ENCODE measurements at regions not wholly inside any gene's neighbourhood (a gene's known extent, or its start where the extent isn't known, plus 50 kb on each side); places are given as distances from the start of the nearest gene placed in this dataset.

- no peak for TF ChIP-seq SIRT6 (IDR thresholded peaks at IDR 0.05; ENCODE audit: low read length)
- no peak for TF ChIP-seq TBP (IDR thresholded peaks at IDR 0.05; ENCODE audit: low read depth, low read length)
- TF ChIP-seq CBX5 (IDR thresholded peaks at IDR 0.05; ENCODE audit: low read depth, low read length) = no peak
- TF ChIP-seq BRCA1 (IDR thresholded peaks at IDR 0.05; ENCODE audit: low read depth, low read length) = no peak
- no peak for TF ChIP-seq KDM5A (IDR thresholded peaks at IDR 0.05; ENCODE audit: low read length)
Measured at GRCh38 chr18:51323961-51324360, 126.5 kb upstream of the MEX3C start (continued).
